ENCODE measurements at regions not wholly inside any gene's neighbourhood (a gene's known extent, or its start where the extent isn't known, plus 50 kb on each side); places are given as distances from the start of the nearest gene placed in this dataset.

GRCh38 chr10:53358536-53358935 is 586.0 kb upstream of the MBL2 start:
- no peak for TF ChIP-seq EZH2 (IDR thresholded peaks at IDR 0.05)
- TF ChIP-seq CTCF (IDR thresholded peaks at IDR 0.05) = no peak
